HCT116 (cell line): ENCODE measurements at regions not wholly inside any gene's neighbourhood (a gene's known extent, or its start where the extent isn't known, plus 50 kb on each side); places are given as distances from the start of the nearest gene placed in this dataset.

Experiments used
- ATAC-seq: fragments of 200-7000 bp; cut with Tn5 transposase; 2 replicates; pipeline ENCODE4 v1.9.1; 2020; ENCODE audit warnings: mild to moderate bottlenecking, moderate library complexity
- BruUV-seq: library from RNA; stranded (reverse); fragments of 400-500 nt; replicated peaks from 2 replicates; lab custom pipeline; 2021; lab: Mats Ljungman, UMichigan
- CTCF ChIA-PET: fragments of 300-600 bp; sonication (Branson Sonifier 250); formaldehyde crosslinking; loops from one replicate; lab custom pipeline; 2021; ENCODE audit warnings: antibody characterized with exemption; lab: Charles Lee
- POLR2A ChIA-PET: fragments of 300-600, 350-600 bp; sonication (Branson Sonifier 250); formaldehyde crosslinking; loops from one replicate; lab custom pipeline; 2021; ENCODE audit warnings: antibody characterized with exemption; lab: Charles Lee
- RAD21 ChIA-PET, 2 experiments: fragments of 300-600 bp; sonication (Branson Sonifier 250); formaldehyde crosslinking; loops; one replicate each; lab custom pipeline; 2023; ENCODE audit warnings: low total read pairs in 2 of 2; ENCODE audit not compliant: uncharacterized antibody in 2 of 2, unreplicated experiment in 2 of 2, low non-redundant PET in 1 of 2; lab: Charles Lee
- DNase-seq: peaks from one replicate; pipeline ENCODE4 v3.0.0-alpha.2; 2010; ENCODE audit warnings: low read depth, low spot score
- H2AFZ ChIP-seq: fragments of 200-600 bp; shearing (Covaris generic), sonication (generic); 2 replicates; pipeline ENCODE4 v1.6.1; 2017; ENCODE audit warnings: low read depth, mixed run types, mixed read lengths, antibody characterized with exemption, low read length; ENCODE audit not compliant: poor library complexity, severe bottlenecking
- H3K27ac ChIP-seq: 2 replicates; pipeline ENCODE4 v1.5.1; 2012; ENCODE audit warnings: low read depth, low read length
- H3K27me3 ChIP-seq: fragments of 200-600 bp; sonication (generic); 2 replicates; pipeline ENCODE4 v1.6.1; 2016; ENCODE audit warnings: mixed run types, low read length, mixed read lengths; ENCODE audit not compliant: insufficient read depth
- H3K36me3 ChIP-seq, 2 experiments: fragments of 200-500 bp in 1 of 2; fragments of 200-600 bp in 1 of 2; sonication (Bioruptor generic) in 1 of 2; sonication (generic) in 1 of 2; 2 replicates each; pipeline versions ENCODE4 v1.5.1 to v1.6.1; 2014 to 2016; ENCODE audit warnings: low read length in 2 of 2, inconsistent platforms in 1 of 2, mixed read lengths in 1 of 2, mixed run types in 1 of 2; ENCODE audit not compliant: insufficient read depth in 2 of 2, control insufficient read depth in 1 of 2
- H3K4me1 ChIP-seq, 2 experiments: fragments of 200-600 bp in 1 of 2; sonication (generic) in 1 of 2; 2 replicates each; pipeline versions ENCODE4 v1.5.1 to v1.6.1; 2012 to 2017; ENCODE audit warnings: low read length in 2 of 2, inconsistent platforms in 1 of 2, mild to moderate bottlenecking in 1 of 2, mixed read lengths in 1 of 2, mixed run types in 1 of 2, moderate library complexity in 1 of 2; ENCODE audit not compliant: insufficient read depth in 2 of 2, control insufficient read depth in 1 of 2
- H3K4me2 ChIP-seq: fragments of 200-600 bp; sonication (generic); 2 replicates; pipeline ENCODE4 v1.6.1; 2017; ENCODE audit warnings: mixed run types, low read length, mixed read lengths
- H3K4me3 ChIP-seq, 2 experiments: fragments of 200-600 bp in 1 of 2; sonication (generic) in 1 of 2; replicated peaks in 1 of 2; 2 replicates each; pipeline ENCODE4 v1.5.1; 2011 to 2016; ENCODE audit warnings: low read length in 2 of 2, control low read depth in 1 of 2, low read depth in 1 of 2, mild to moderate bottlenecking in 1 of 2, mixed read lengths in 1 of 2, mixed run types in 1 of 2
- H3K79me2 ChIP-seq: fragments of 200-600 bp; sonication (generic); 2 replicates; pipeline ENCODE4 v1.6.1; 2017; ENCODE audit warnings: mild to moderate bottlenecking, mixed run types, low read length, moderate library complexity, mixed read lengths; ENCODE audit not compliant: insufficient read depth
- H3K9ac ChIP-seq: fragments of 200-600 bp; sonication (generic); 2 replicates; pipeline ENCODE4 v1.6.1; 2016; ENCODE audit warnings: low read length, mixed read lengths
- H3K9me2 ChIP-seq: fragments of 200-600 bp; sonication (generic), shearing (Covaris generic); 2 replicates; pipeline ENCODE4 v1.6.1; 2017; ENCODE audit warnings: mixed run types, mild to moderate bottlenecking, moderate library complexity; ENCODE audit not compliant: insufficient read depth
- H3K9me3 ChIP-seq, 2 experiments: fragments of 200-500 bp in 1 of 2; fragments of 200-600 bp in 1 of 2; sonication (Bioruptor generic) in 1 of 2; sonication (generic) in 1 of 2; 2 replicates each; pipeline ENCODE4 v1.6.1; 2014 to 2017; ENCODE audit warnings: low read length in 2 of 2, mixed read lengths in 2 of 2, inconsistent platforms in 1 of 2, low read depth in 1 of 2, mild to moderate bottlenecking in 1 of 2, mixed run types in 1 of 2, moderate library complexity in 1 of 2; ENCODE audit not compliant: control insufficient read depth in 1 of 2, insufficient read depth in 1 of 2
- H4K20me1 ChIP-seq: fragments of 200-600 bp; sonication (generic), shearing (Covaris generic); 2 replicates; pipeline ENCODE4 v1.6.1; 2017; ENCODE audit warnings: mixed run types, mild to moderate bottlenecking, moderate library complexity; ENCODE audit not compliant: insufficient read depth
- CBX3 ChIP-seq: IDR thresholded peaks from 2 replicates; pipeline ENCODE4 v1.6.1; 2012; ENCODE audit warnings: low read depth
- CEBPB ChIP-seq: IDR thresholded peaks from 2 replicates; pipeline ENCODE4 v1.6.1; 2012; ENCODE audit warnings: low read depth
- ELF1 ChIP-seq: IDR thresholded peaks from 2 replicates; pipeline ENCODE4 v1.6.1; 2012; ENCODE audit warnings: low read depth, borderline replicate concordance
- EZH2 ChIP-seq: fragments of 200-600 bp; sonication (generic); IDR thresholded peaks from 2 replicates; pipeline ENCODE4 v1.6.1; 2017; ENCODE audit warnings: antibody characterized with exemption, mixed run types
- EZH2phosphoT487 ChIP-seq: fragments of 200-600 bp; IDR thresholded peaks from 2 replicates; pipeline ENCODE4 v1.6.1; 2018; ENCODE audit warnings: antibody characterized with exemption, borderline replicate concordance
- FOSL1 ChIP-seq: IDR thresholded peaks from 2 replicates; pipeline ENCODE4 v1.6.1; 2012; ENCODE audit warnings: low read depth
- JUND ChIP-seq: IDR thresholded peaks from 2 replicates; pipeline ENCODE4 v1.6.1; 2012
- POLR2AphosphoS5 ChIP-seq: IDR thresholded peaks from 2 replicates; pipeline ENCODE4 v1.6.1; 2011; ENCODE audit warnings: mild to moderate bottlenecking, low read depth, low read length, moderate library complexity
- RAD21 ChIP-seq: IDR thresholded peaks from 2 replicates; pipeline ENCODE4 v1.6.1; 2012; ENCODE audit warnings: low read depth, mild to moderate bottlenecking
- SRF ChIP-seq: IDR thresholded peaks from 2 replicates; pipeline ENCODE4 v1.6.1; 2012; ENCODE audit warnings: low read depth
- TCF7L2 ChIP-seq: IDR thresholded peaks from 2 replicates; pipeline ENCODE4 v1.7.0; 2011; ENCODE audit warnings: borderline replicate concordance, inconsistent platforms; ENCODE audit not compliant: insufficient read depth, insufficient read length; ENCODE audit errors: extremely low read depth
- YY1 ChIP-seq: IDR thresholded peaks from 2 replicates; pipeline ENCODE4 v1.6.1; 2011; ENCODE audit warnings: low read length, low read depth, moderate library complexity, mild to moderate bottlenecking; ENCODE audit not compliant: insufficient replicate concordance; ENCODE audit errors: extremely low read depth
- ZFX ChIP-seq: fragments of 450-650 bp; IDR thresholded peaks from 2 replicates; pipeline ENCODE4 v1.6.1; 2017
- ZNF274 ChIP-seq: fragments of 200-500 bp; sonication (Bioruptor generic); IDR thresholded peaks from 2 replicates; pipeline ENCODE4 v1.6.1; 2014; ENCODE audit warnings: mild to moderate bottlenecking, low read depth, low read length, inconsistent platforms
- intact Hi-C: fragments of 100-400 bp; cut with micrococcal nuclease; formaldehyde crosslinking; loops from 2 replicates; pipeline ENCODE4 v1.10.0; 2022
- TF ChIP-seq, protein P1 (sequence below): IDR thresholded peaks from 2 replicates; pipeline ENCODE4 v1.6.1; 2012
- TF ChIP-seq, protein P2 (sequence below): IDR thresholded peaks from 2 replicates; pipeline ENCODE4 v1.6.1; 2012; ENCODE audit warnings: low read depth
- TF ChIP-seq, protein P3 (sequence below): IDR thresholded peaks from 2 replicates; pipeline ENCODE4 v1.6.1; 2012
- TF ChIP-seq, protein P4 (sequence below), 3 experiments: fragments of 200-600 bp in 1 of 3; sonication (generic) in 1 of 3; IDR thresholded peaks in 2 of 3; conservative IDR thresholded peaks in 1 of 3; 2 replicates each; pipeline ENCODE4 v1.5.1; 2012 to 2017; ENCODE audit warnings: low read depth in 2 of 3, low read length in 2 of 3, antibody characterized with exemption in 1 of 3, borderline replicate concordance in 1 of 3, control low read depth in 1 of 3, mild to moderate bottlenecking in 1 of 3, mixed read lengths in 1 of 3, mixed run types in 1 of 3, moderate library complexity in 1 of 3; ENCODE audit not compliant: insufficient read depth in 1 of 3
- TF ChIP-seq, protein P5 (sequence below): IDR thresholded peaks from 2 replicates; pipeline ENCODE4 v1.6.1; 2011; ENCODE audit warnings: mild to moderate bottlenecking, low read length, moderate library complexity; ENCODE audit not compliant: insufficient replicate concordance; ENCODE audit errors: extremely low read depth

DNA sequence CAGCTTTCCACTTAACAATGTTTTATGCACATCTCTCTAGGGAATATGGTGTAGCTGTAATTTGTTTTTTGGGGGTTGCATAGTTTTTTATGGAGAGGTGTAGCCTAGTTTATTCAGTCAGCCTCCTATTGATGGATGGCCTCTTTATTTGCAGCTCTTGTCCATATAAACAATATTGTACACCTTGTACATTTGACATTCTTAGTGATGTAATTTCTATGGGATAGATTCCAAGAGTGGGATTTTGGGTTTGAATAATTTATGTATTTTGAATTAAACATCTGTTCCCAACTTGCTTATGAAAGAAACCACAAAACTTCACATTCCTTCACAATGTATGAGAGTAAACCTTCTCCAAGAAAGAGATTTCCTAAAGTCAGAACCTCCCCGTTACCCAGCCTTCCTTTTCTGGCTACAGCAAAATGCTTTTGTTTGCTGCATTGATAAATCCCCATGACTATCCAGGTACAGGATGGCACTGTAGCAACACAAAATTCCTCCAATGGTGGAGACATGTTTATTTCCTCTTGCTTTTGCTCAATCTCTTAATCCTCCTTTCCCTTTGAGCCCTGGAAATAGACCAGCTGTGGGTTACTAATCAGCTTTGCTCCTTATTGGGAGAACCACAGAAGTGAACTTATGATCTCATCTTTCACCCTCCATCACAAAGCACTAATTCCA, 58.4 kb upstream of the GALR1 start:
- no peaks in the 10 kb centered on the region for H3K36me3 ChIP-seq
- H3K4me2 ChIP-seq, result no peak overlapping the region
- H3K4me1 ChIP-seq, result no peaks in the 10 kb centered on the region
- H3K9me3 ChIP-seq, result no peaks in the 10 kb centered on the region
- no TSS peak for BruUV-seq
- H2AFZ ChIP-seq, result no peak overlapping the region
- CTCF ChIA-PET, result interaction anchor here (1.6 kb wide), 1 partner anchor 17 kb away, joined by 3 read pairs; no protein-coding TSS in a partner anchor
- no peaks in the 10 kb centered on the region for H3K9me2 ChIP-seq
- TF ChIP-seq YY1 (no peak), ZNF274 (no peak), POLR2AphosphoS5 (no peak), FOSL1 (no peak), TCF7L2 (no peak), ZFX (no peak), RAD21 (no peak), JUND (no peak), SRF (no peak), EZH2phosphoT487 (no peak), EZH2 (no peak), CEBPB (no peak), CBX3 (no peak), ELF1 (no peak)
- TF ChIP-seq, protein P1, sequence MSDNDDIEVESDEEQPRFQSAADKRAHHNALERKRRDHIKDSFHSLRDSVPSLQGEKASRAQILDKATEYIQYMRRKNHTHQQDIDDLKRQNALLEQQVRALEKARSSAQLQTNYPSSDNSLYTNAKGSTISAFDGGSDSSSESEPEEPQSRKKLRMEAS, result no peak
- TF ChIP-seq, protein P2, sequence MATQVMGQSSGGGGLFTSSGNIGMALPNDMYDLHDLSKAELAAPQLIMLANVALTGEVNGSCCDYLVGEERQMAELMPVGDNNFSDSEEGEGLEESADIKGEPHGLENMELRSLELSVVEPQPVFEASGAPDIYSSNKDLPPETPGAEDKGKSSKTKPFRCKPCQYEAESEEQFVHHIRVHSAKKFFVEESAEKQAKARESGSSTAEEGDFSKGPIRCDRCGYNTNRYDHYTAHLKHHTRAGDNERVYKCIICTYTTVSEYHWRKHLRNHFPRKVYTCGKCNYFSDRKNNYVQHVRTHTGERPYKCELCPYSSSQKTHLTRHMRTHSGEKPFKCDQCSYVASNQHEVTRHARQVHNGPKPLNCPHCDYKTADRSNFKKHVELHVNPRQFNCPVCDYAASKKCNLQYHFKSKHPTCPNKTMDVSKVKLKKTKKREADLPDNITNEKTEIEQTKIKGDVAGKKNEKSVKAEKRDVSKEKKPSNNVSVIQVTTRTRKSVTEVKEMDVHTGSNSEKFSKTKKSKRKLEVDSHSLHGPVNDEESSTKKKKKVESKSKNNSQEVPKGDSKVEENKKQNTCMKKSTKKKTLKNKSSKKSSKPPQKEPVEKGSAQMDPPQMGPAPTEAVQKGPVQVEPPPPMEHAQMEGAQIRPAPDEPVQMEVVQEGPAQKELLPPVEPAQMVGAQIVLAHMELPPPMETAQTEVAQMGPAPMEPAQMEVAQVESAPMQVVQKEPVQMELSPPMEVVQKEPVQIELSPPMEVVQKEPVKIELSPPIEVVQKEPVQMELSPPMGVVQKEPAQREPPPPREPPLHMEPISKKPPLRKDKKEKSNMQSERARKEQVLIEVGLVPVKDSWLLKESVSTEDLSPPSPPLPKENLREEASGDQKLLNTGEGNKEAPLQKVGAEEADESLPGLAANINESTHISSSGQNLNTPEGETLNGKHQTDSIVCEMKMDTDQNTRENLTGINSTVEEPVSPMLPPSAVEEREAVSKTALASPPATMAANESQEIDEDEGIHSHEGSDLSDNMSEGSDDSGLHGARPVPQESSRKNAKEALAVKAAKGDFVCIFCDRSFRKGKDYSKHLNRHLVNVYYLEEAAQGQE, result no peak
- TF ChIP-seq, protein P3, sequence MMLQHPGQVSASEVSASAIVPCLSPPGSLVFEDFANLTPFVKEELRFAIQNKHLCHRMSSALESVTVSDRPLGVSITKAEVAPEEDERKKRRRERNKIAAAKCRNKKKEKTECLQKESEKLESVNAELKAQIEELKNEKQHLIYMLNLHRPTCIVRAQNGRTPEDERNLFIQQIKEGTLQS, result no peak
- TF ChIP-seq, protein P4, sequence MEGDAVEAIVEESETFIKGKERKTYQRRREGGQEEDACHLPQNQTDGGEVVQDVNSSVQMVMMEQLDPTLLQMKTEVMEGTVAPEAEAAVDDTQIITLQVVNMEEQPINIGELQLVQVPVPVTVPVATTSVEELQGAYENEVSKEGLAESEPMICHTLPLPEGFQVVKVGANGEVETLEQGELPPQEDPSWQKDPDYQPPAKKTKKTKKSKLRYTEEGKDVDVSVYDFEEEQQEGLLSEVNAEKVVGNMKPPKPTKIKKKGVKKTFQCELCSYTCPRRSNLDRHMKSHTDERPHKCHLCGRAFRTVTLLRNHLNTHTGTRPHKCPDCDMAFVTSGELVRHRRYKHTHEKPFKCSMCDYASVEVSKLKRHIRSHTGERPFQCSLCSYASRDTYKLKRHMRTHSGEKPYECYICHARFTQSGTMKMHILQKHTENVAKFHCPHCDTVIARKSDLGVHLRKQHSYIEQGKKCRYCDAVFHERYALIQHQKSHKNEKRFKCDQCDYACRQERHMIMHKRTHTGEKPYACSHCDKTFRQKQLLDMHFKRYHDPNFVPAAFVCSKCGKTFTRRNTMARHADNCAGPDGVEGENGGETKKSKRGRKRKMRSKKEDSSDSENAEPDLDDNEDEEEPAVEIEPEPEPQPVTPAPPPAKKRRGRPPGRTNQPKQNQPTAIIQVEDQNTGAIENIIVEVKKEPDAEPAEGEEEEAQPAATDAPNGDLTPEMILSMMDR (IDR thresholded peaks at IDR 0.05 in 2 of 3, conservative IDR thresholded peaks at IDR 0.05 in 1 of 3; ENCODE audit: borderline replicate concordance in 1 of 3, insufficient read depth in 1 of 3, low read depth in 2 of 3, low read length in 2 of 3), result no peak
- TF ChIP-seq, protein P5, sequence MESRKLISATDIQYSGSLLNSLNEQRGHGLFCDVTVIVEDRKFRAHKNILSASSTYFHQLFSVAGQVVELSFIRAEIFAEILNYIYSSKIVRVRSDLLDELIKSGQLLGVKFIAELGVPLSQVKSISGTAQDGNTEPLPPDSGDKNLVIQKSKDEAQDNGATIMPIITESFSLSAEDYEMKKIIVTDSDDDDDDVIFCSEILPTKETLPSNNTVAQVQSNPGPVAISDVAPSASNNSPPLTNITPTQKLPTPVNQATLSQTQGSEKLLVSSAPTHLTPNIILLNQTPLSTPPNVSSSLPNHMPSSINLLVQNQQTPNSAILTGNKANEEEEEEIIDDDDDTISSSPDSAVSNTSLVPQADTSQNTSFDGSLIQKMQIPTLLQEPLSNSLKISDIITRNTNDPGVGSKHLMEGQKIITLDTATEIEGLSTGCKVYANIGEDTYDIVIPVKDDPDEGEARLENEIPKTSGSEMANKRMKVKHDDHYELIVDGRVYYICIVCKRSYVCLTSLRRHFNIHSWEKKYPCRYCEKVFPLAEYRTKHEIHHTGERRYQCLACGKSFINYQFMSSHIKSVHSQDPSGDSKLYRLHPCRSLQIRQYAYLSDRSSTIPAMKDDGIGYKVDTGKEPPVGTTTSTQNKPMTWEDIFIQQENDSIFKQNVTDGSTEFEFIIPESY, result no peak
- DNase-seq, result no peak
- H3K79me2 ChIP-seq, result no peaks in the 10 kb centered on the region
- no peak for ATAC-seq
- H3K27ac ChIP-seq, result no peak overlapping the region
- H3K9ac ChIP-seq, result no peak overlapping the region
- no peaks in the 10 kb centered on the region for H3K27me3 ChIP-seq
- no peak overlapping the region for H3K4me3 ChIP-seq
- RAD21 ChIA-PET, result no interaction called here
- POLR2A ChIA-PET, result no interaction called here
- intact Hi-C loops, result no loop called here
- no peaks in the 10 kb centered on the region for H4K20me1 ChIP-seq
